Activated CD4-positive, alpha-beta T cell treated with anti-CD3 and anti-CD28 coated beads, Interleukin-2, amount 10 ng/mL, durations not matched to agents 7 days and 5 days (primary cell): ENCODE measurements at regions not wholly inside any gene's neighbourhood (a gene's known extent, or its start where the extent isn't known, plus 50 kb on each side); places are given as distances from the start of the nearest gene placed in this dataset.

ENCODE experiments used
- CTCF ChIA-PET: fragments of 350-600 bp; sonication (Branson Sonifier 250); formaldehyde crosslinking; loops from one replicate; lab custom pipeline; 2021; ENCODE audit warnings: antibody characterized with exemption; lab: Charles Lee
- POLR2A ChIA-PET: fragments of 350-600 bp; sonication (Branson Sonifier 250); formaldehyde crosslinking; loops from one replicate; lab custom pipeline; 2021; ENCODE audit warnings: antibody characterized with exemption; lab: Charles Lee
- DNase-seq: peaks from one replicate; pipeline ENCODE4 v3.0.0-alpha.2; 2020
- H3K27ac Mint-ChIP-seq: one replicate; pipeline ENCODE4 v1.8.0; 2021; ENCODE audit warnings: mild to moderate bottlenecking, moderate library complexity, mixed read lengths
- H3K27me3 Mint-ChIP-seq: one replicate; pipeline ENCODE4 v1.8.0; 2021; ENCODE audit warnings: mixed read lengths
- H3K36me3 Mint-ChIP-seq: one replicate; pipeline ENCODE4 v1.8.0; 2021; ENCODE audit warnings: low read depth, mixed read lengths
- H3K4me1 Mint-ChIP-seq: one replicate; pipeline ENCODE4 v1.8.0; 2021; ENCODE audit warnings: mixed read lengths
- H3K4me3 Mint-ChIP-seq: one replicate; pipeline ENCODE4 v1.8.0; 2021; ENCODE audit warnings: mild to moderate bottlenecking, moderate library complexity, mixed read lengths
- H3K9me3 Mint-ChIP-seq: one replicate; pipeline ENCODE4 v1.8.0; 2021; ENCODE audit warnings: mixed read lengths

- no peak for DNase-seq
- ChIA-PET POLR2A (no interaction called here), CTCF (no interaction called here)
- no peaks in the 10 kb centered on the region for H3K4me1 Mint-ChIP-seq
- H3K27me3 Mint-ChIP-seq, result no peaks in the 10 kb centered on the region
- no peak overlapping the region for H3K4me3 Mint-ChIP-seq
- peaks cover 8% of the 10 kb centered on the region for H3K9me3 Mint-ChIP-seq
- no peaks in the 10 kb centered on the region for H3K36me3 Mint-ChIP-seq
- H3K27ac Mint-ChIP-seq, result no peak overlapping the region
Observed at GRCh38 chr2:163541943-163542342, 193.9 kb downstream of the FIGN start.

GRCh38 chr2:163541495-163541894, 194.3 kb downstream of the FIGN start:
- Mint-ChIP-seq H3K27me3 (no peaks in the 10 kb centered on the region), H3K4me1 (no peaks in the 10 kb centered on the region), H3K4me3 (no peak overlapping the region), H3K9me3 (peaks cover 7% of the 10 kb centered on the region), H3K27ac (no peak overlapping the region), H3K36me3 (no peaks in the 10 kb centered on the region)
- no peak for DNase-seq
- ChIA-PET POLR2A (no interaction called here), CTCF (no interaction called here)

GRCh38 chr2:163528640-163529217, 207.1 kb downstream of the FIGN start:
- POLR2A ChIA-PET, result no interaction called here
- no peak for DNase-seq

GRCh38 chr2:163527381-163527780, 208.4 kb downstream of the FIGN start:
- H3K36me3 Mint-ChIP-seq, result no peaks in the 10 kb centered on the region
- ChIA-PET POLR2A (no interaction called here), CTCF (no interaction called here)
- no peak for DNase-seq
- no peaks in the 10 kb centered on the region for H3K27me3 Mint-ChIP-seq
- H3K9me3 Mint-ChIP-seq, result no peaks in the 10 kb centered on the region
- H3K4me1 Mint-ChIP-seq, result no peaks in the 10 kb centered on the region
- no peak overlapping the region for H3K27ac Mint-ChIP-seq
- H3K4me3 Mint-ChIP-seq, result no peak overlapping the region

More at GRCh38 chr2:163528640-163529217, 207.1 kb downstream of the FIGN start:
- CTCF ChIA-PET, result no interaction called here
- no peak overlapping the region for H3K27ac Mint-ChIP-seq
- H3K9me3 Mint-ChIP-seq, result no peaks in the 10 kb centered on the region
- no peaks in the 10 kb centered on the region for H3K27me3 Mint-ChIP-seq
- no peaks in the 10 kb centered on the region for H3K4me1 Mint-ChIP-seq
- no peaks in the 10 kb centered on the region for H3K36me3 Mint-ChIP-seq
- H3K4me3 Mint-ChIP-seq, result no peak overlapping the region

GRCh38 chr2:163518762-163519161, 217.0 kb downstream of the FIGN start:
- Mint-ChIP-seq H3K27ac (no peak overlapping the region), H3K4me3 (no peak overlapping the region), H3K9me3 (peaks cover 5% of the 10 kb centered on the region), H3K36me3 (no peaks in the 10 kb centered on the region), H3K4me1 (no peaks in the 10 kb centered on the region), H3K27me3 (no peaks in the 10 kb centered on the region)
- no peak for DNase-seq
- CTCF ChIA-PET, result no interaction called here
- POLR2A ChIA-PET, result no interaction called here

GRCh38 chr2:163515836-163516235, 220.0 kb downstream of the FIGN start:
- no peak for DNase-seq
- H3K27ac Mint-ChIP-seq, result no peak overlapping the region
- ChIA-PET CTCF (no interaction called here), POLR2A (no interaction called here)
- peaks cover 8% of the 10 kb centered on the region for H3K9me3 Mint-ChIP-seq
- no peak overlapping the region for H3K4me3 Mint-ChIP-seq
- H3K36me3 Mint-ChIP-seq, result no peaks in the 10 kb centered on the region
- H3K27me3 Mint-ChIP-seq, result no peaks in the 10 kb centered on the region
- H3K4me1 Mint-ChIP-seq, result no peaks in the 10 kb centered on the region

GRCh38 chr2:163505281-163505680, 230.5 kb downstream of the FIGN start:
- no peaks in the 10 kb centered on the region for H3K4me1 Mint-ChIP-seq
- no peaks in the 10 kb centered on the region for H3K27me3 Mint-ChIP-seq
- no peak for DNase-seq
- H3K27ac Mint-ChIP-seq, result no peak overlapping the region
- H3K36me3 Mint-ChIP-seq, result no peaks in the 10 kb centered on the region
- no peak overlapping the region for H3K4me3 Mint-ChIP-seq
- CTCF ChIA-PET, result no interaction called here
- POLR2A ChIA-PET, result no interaction called here
- H3K9me3 Mint-ChIP-seq, result peaks cover 8% of the 10 kb centered on the region

GRCh38 chr2:163493359-163494298, 242.2 kb downstream of the FIGN start:
- no peaks in the 10 kb centered on the region for H3K4me1 Mint-ChIP-seq
- no peak for DNase-seq
- H3K27ac Mint-ChIP-seq, result no peak overlapping the region
- POLR2A ChIA-PET, result no interaction called here
- no peaks in the 10 kb centered on the region for H3K36me3 Mint-ChIP-seq
- CTCF ChIA-PET, result no interaction called here
- H3K9me3 Mint-ChIP-seq, result peaks cover 2% of the 10 kb centered on the region
- no peaks in the 10 kb centered on the region for H3K27me3 Mint-ChIP-seq
- no peak overlapping the region for H3K4me3 Mint-ChIP-seq

- H3K36me3 Mint-ChIP-seq, result no peaks in the 10 kb centered on the region
- POLR2A ChIA-PET, result no interaction called here
- H3K4me1 Mint-ChIP-seq, result no peaks in the 10 kb centered on the region
- CTCF ChIA-PET, result no interaction called here
- no peak overlapping the region for H3K27ac Mint-ChIP-seq
- H3K27me3 Mint-ChIP-seq, result no peaks in the 10 kb centered on the region
- H3K4me3 Mint-ChIP-seq, result no peak overlapping the region
- H3K9me3 Mint-ChIP-seq, result no peaks in the 10 kb centered on the region
- DNase-seq, result no peak
Observed at GRCh38 chr2:163491850-163492249, 244.0 kb downstream of the FIGN start.

- Mint-ChIP-seq H3K4me3 (no peak overlapping the region), H3K27me3 (no peaks in the 10 kb centered on the region)
Observed at GRCh38 chr2:163490281-163490680, 245.5 kb downstream of the FIGN start.

GRCh38 chr2:163481515-163481914, 254.3 kb downstream of the FIGN start:
- POLR2A ChIA-PET, result no interaction called here
- H3K27ac Mint-ChIP-seq, result no peak overlapping the region
- CTCF ChIA-PET, result no interaction called here
- H3K9me3 Mint-ChIP-seq, result peaks cover 1% of the 10 kb centered on the region
- no peak for DNase-seq
- no peaks in the 10 kb centered on the region for H3K36me3 Mint-ChIP-seq
- H3K27me3 Mint-ChIP-seq, result no peaks in the 10 kb centered on the region
- H3K4me1 Mint-ChIP-seq, result no peaks in the 10 kb centered on the region
- no peak overlapping the region for H3K4me3 Mint-ChIP-seq

More at GRCh38 chr2:163490281-163490680, 245.5 kb downstream of the FIGN start:
- POLR2A ChIA-PET, result no interaction called here
- no peaks in the 10 kb centered on the region for H3K36me3 Mint-ChIP-seq
- H3K4me1 Mint-ChIP-seq, result no peaks in the 10 kb centered on the region
- no peaks in the 10 kb centered on the region for H3K9me3 Mint-ChIP-seq
- H3K27ac Mint-ChIP-seq, result no peak overlapping the region
- DNase-seq, result no peak
- CTCF ChIA-PET, result no interaction called here

- Mint-ChIP-seq H3K36me3 (no peaks in the 10 kb centered on the region), H3K27ac (no peak overlapping the region), H3K9me3 (peaks cover 1% of the 10 kb centered on the region), H3K27me3 (no peaks in the 10 kb centered on the region), H3K4me1 (no peaks in the 10 kb centered on the region), H3K4me3 (no peak overlapping the region)
- DNase-seq, result no peak
- POLR2A ChIA-PET, result no interaction called here
- CTCF ChIA-PET, result no interaction called here
Observed at GRCh38 chr2:163479599-163479998, 256.2 kb downstream of the FIGN start.

GRCh38 chr2:163475815-163476214, 260.0 kb downstream of the FIGN start:
- CTCF ChIA-PET, result no interaction called here
- no peak for DNase-seq
- POLR2A ChIA-PET, result no interaction called here
- H3K9me3 Mint-ChIP-seq, result peaks cover 4% of the 10 kb centered on the region
- H3K4me3 Mint-ChIP-seq, result no peak overlapping the region
- no peaks in the 10 kb centered on the region for H3K36me3 Mint-ChIP-seq
- no peaks in the 10 kb centered on the region for H3K27me3 Mint-ChIP-seq
- no peaks in the 10 kb centered on the region for H3K4me1 Mint-ChIP-seq
- H3K27ac Mint-ChIP-seq, result no peak overlapping the region
